ENCODE measurements at regions not wholly inside any gene's neighbourhood (a gene's known extent, or its start where the extent isn't known, plus 50 kb on each side); places are given as distances from the start of the nearest gene placed in this dataset.
"Not testable (repeated sequence)": the region's sequence is repeated elsewhere in the genome, so short reads cannot be mapped to it uniquely, and the experiment has no call there.

GRCh38 chr15:87743562-87743961, 513.0 kb downstream of the NTRK3 start:
- no peak for TF ChIP-seq CTCF (IDR thresholded peaks at IDR 0.05; ENCODE audit: low read depth, low read length, missing control alignments)
- H3K4me3 ChIP-seq (replicated peaks; ENCODE audit: low read depth, low read length): no peak overlapping the region
- no peak for DNase-seq (ENCODE audit: extremely low read depth, low read depth)

- no peak for TF ChIP-seq CTCF (IDR thresholded peaks at IDR 0.05; ENCODE audit: low read depth, low read length, missing control alignments)
- no peak overlapping the region for H3K4me3 ChIP-seq (replicated peaks; ENCODE audit: low read depth, low read length)
- DNase-seq (ENCODE audit: extremely low read depth, low read depth): no peak
Observed at GRCh38 chr15:87741350-87741749, 515.2 kb downstream of the NTRK3 start.

DNA sequence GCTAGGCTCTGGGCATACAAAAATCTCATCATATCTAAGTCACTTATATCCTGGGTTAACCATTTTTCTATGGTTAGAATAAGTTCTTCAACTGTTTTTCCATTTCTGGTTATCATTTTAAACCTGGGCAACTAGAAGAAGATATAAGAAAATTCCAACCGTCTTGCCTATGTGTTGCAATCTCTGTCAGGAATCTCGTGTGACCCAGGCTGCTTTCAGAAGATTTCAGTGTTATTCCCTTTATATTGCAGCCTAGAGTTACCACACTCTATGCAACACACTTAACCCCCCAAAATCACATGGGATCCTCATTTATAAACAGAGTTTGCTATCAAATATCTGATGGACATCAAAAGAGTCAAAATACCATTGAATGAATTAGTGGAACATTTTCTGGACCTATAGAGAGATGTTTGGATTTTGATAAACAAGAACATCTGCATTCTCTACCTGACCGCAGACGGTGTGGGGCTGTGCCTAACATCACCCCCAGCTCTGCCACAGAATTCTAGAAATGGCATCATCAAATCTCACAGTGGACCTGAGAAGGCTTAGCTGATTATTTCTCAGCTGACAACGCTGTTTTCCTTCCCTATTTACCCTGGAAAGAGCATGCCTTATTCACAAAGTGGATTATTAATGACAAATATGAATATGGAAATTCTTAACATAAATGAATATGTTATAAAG, 515.7 kb downstream of the NTRK3 start:
- H3K4me3 ChIP-seq (replicated peaks; ENCODE audit: low read depth, low read length): no peak overlapping the region
- no peak for TF ChIP-seq CTCF (IDR thresholded peaks at IDR 0.05; ENCODE audit: low read depth, low read length, missing control alignments)
- no peak for DNase-seq (ENCODE audit: extremely low read depth, low read depth)

- H3K4me3 ChIP-seq (replicated peaks; ENCODE audit: low read depth, low read length): no peak overlapping the region
- no peak for TF ChIP-seq CTCF (IDR thresholded peaks at IDR 0.05; ENCODE audit: low read depth, low read length, missing control alignments)
- no peak for DNase-seq (ENCODE audit: extremely low read depth, low read depth)
Observed at GRCh38 chr15:87739866-87740265, 516.7 kb downstream of the NTRK3 start.

DNA sequence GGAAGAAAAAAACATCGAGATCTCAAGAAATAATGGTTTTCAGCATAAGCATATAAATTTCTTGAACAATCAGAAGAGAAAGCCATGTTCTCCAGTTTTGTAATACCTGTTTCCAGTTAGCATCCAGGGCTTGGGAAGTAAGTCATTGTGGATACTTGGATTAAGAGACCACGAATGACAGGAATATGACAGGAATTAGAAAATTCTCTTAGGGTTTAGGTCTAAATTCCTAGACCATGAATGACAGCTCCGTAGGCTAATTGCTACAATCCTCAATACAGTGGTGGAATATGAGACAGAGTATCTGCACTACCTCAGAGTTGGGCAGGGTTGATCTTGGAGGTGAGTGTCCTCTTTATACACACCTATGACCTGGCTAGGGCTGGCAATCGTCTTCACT, 517.5 kb downstream of the NTRK3 start:
- no peak for TF ChIP-seq CTCF (IDR thresholded peaks at IDR 0.05; ENCODE audit: low read depth, low read length, missing control alignments)
- no peak for DNase-seq (ENCODE audit: extremely low read depth, low read depth)
- no peak overlapping the region for H3K4me3 ChIP-seq (replicated peaks; ENCODE audit: low read depth, low read length)

GRCh38 chr15:87737460-87737859, 519.1 kb downstream of the NTRK3 start:
- not testable (repeated sequence) for DNase-seq (ENCODE audit: extremely low read depth, low read depth)

GRCh38 chr15:87736891-87737389, 519.6 kb downstream of the NTRK3 start:
- no peak for DNase-seq (ENCODE audit: extremely low read depth, low read depth)
- H3K4me3 ChIP-seq (replicated peaks; ENCODE audit: low read depth, low read length): no peak overlapping the region
- TF ChIP-seq CTCF (IDR thresholded peaks at IDR 0.05; ENCODE audit: low read depth, low read length, missing control alignments): no peak

More at GRCh38 chr15:87737460-87737859, 519.1 kb downstream of the NTRK3 start:
- H3K4me3 ChIP-seq (replicated peaks; ENCODE audit: low read depth, low read length): not testable (repeated sequence)
